GM19395 (cell line): ENCODE measurements at regions not wholly inside any gene's neighbourhood (a gene's known extent, or its start where the extent isn't known, plus 50 kb on each side); places are given as distances from the start of the nearest gene placed in this dataset.

ENCODE experiments used
- ATAC-seq: cut with Tn5 transposase; IDR thresholded peaks from one replicate; pipeline ENCODE4 v1.9.1; 2021; ENCODE audit warnings: mild to moderate bottlenecking, moderate library complexity; ENCODE audit not compliant: unreplicated experiment

DNA sequence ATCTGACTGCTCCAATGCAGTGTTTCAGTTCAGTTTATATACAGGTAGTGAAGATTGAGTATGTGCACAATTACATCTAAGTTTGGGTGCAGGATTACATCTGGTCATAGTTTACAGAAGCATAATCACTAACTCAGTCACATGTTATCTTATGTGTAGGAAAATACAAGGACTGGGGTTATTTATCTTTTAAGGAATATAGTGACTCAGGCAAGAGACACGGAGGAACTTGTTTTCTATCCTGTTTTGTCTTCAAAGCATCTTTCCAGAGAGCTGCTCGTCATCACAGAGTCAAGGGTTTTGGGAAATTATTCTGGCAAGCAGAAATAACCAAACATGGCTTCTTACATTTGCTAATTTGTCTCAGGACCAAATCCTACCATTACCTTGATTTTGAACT lies 1371.5 kb upstream of the TMEFF2 start:
- ATAC-seq, result no peak

DNA sequence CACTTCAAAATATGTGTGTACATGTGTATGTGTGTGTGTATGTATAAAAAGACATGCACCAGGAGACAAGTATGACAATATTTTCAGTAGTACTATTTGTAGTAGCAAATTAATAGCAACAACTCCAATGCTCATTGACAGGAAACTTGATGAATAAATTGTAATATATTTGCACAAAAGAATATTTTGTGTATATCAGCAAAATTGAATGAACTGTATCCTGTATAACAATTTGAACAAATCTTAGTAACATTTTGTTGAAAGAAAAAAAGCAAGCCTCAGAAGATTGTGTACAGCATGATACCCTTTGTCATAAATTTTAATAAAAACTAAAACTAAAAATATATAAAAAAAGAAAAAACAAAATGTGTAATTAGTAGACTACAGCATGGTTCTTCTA lies 1367.3 kb upstream of the TMEFF2 start:
- ATAC-seq, result no peak

DNA sequence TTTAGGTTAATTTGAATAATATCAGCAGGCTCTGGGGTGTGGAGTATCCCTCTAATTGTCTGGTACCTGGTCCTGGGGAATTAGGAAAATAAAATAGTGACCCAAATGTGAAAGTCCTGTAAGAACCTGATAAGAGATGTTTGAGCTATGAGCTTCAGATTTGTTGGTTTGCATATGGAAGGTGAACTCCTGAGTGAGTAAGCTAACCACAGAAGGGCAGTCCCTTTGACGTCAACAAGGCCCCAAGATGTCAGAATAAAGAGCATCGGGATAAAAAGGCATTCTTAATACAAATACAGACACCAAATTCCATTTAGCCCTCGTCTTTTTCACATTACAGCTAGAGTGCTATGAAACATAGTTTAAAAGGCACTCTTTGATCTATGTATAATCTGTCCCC lies 1366.3 kb upstream of the TMEFF2 start:
- no peak for ATAC-seq

DNA sequence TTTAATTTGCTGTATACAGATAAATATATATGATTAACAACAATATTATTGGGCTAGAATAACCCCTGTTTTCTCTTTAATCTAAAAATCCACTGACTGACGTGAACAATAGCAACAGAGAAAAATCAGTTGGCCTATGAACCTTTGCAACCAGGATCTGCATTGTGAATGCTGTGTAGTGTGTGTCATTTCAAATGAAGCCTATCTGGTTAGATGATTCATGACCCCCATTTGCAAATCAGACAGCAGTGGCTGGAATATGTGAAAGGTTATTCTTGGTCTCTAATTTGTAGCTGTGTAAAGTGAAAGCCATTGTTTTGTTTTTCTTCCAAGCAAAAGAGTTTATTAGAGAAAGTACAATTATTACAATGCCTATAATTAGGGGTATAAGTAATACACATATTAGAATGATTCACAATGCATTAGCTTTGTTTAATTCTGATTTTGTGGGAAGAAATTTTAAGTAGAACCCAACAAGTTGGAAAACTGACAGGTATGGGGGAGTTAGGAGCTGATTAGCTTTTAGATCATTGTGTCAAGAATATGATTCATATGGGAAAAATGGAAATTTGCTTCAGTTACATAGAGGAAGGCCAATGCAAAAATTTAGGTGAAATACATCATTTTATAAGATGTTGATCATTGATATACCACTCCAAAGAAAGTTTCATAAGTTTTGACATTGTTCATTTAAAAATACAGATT lies 1362.2 kb upstream of the TMEFF2 start:
- ATAC-seq, result no peak

DNA sequence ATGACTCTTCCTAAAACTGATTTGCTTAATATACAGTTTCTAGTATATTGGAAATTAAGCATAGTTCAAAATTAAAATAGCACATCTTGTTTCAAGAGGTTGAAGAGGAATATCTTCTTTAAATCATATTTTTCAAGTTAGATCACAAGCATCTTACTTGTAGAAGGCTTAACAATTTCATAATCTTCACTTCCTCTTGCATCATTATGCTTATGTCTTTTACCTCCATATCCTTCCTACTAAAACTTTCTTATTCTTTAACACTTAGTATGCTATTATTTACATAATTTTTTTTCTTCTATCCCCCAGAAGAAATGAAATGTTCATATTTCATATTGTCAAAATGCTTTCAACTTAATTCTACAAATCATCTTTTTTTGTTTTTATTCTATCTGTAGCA lies 1354.9 kb upstream of the TMEFF2 start:
- ATAC-seq, result no peak

DNA sequence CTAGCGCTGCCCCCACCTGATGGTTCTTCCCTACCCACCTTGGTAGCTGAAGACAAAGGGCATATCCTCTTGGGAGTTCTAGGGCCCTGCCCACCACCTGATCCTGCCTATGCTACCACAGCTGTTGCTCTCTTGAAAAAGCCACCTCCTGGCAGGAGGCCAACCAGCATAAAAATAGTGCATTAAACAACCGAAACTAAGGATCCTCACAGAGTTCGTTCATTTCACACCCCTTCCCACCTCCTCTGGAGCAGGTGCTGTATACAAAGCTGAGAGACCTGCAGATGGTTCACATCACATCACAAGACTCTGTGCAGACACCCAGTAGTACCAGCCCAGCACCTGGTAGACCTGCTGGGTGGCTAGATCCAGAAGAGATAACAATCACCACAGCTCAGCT lies 1348.0 kb upstream of the TMEFF2 start:
- peak; percentile 43 for ATAC-seq

DNA sequence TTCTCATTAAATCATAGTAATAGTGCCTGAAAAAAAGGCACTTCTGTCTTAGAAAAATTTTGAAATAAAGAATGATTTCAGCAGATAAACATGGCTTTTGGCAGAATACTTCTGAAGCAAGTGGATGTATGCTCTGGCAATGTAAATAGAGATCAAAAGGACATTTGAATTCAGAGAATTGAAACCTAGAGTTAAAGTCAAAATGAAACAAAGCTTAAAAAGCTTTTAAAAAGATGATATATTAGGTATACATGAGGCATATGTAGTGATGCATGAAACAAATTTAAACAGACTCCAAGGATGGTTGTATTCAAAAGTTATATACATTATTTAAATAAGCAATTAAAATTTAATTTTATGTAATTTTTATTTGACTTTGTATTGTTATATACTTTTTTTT lies 1344.5 kb upstream of the TMEFF2 start:
- peak; percentile 93 for ATAC-seq

DNA sequence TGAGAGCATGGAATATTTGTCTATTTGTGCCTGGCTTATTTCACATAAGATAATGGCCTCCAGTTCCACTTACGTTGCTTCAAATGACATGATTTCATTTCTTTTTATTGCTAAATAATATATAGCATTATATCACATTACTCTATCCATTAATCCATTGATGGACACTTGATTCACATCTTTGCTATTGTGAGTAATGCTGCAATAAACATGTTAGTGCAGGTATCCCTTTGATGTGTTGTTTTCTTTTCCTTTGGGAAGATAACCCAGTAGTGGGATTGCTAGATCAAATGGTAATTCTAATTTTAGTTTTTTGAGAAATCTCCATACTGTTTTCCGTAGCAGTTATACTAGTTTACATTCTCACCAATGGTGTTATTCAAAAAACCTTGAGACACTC lies 1343.3 kb upstream of the TMEFF2 start:
- ATAC-seq, result no peak

DNA sequence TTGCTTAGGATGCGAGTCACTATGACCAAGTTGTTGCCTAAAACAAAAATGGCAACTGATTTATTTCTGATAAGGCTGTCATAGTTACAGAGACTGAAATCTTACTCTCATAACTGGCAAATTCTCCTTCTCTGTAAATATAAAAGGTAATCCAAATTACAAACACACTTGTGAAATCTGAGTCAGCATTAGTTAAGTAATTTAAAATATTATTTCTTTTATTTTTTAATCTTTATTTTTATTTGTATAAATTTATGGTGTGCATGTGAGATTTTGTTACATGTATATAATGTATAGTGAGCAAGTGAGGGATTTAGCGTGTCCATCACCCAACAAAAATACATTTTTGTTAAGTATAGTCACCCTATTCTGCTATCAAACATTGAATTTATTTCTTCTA lies 1342.8 kb upstream of the TMEFF2 start:
- ATAC-seq, result no peak

DNA sequence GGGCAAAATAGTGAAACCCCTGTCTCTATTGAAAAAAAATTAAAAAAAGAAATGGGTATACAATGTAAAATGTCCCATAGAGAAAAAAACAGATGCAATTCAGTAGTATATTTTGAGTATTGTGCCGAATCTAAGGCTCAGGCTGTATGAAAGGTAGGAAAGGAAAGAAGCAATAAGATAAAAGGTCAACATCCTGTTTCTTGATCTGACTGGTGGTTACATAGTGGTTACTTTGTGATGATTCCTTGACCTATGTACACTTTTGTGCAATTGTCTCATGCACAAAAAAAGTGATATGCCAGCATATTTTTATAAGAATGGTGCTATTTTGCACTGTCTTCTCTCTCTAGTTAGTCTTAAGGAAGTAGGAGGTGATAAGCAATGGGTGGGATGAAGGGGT lies 1333.7 kb upstream of the TMEFF2 start:
- ATAC-seq, result no peak

DNA sequence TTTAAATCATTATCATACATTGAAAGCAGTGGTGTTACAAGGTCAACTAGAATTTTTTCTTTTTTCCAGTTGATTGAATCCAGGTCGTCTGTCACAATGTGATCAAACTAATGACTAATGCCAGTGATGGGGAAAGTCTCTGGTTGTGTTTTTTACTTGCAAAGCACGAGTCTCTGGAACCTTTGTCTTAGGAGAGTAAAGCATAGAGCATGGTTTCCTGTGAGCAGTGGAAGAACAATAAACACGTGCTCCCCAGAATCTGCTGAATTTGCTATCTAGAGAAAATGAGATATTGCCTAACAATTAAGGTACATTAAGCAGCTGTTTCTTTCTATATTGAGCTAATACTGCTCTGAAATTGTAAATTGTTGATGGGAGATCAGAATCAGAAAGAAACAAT lies 1332.4 kb upstream of the TMEFF2 start:
- ATAC-seq, result no peak

DNA sequence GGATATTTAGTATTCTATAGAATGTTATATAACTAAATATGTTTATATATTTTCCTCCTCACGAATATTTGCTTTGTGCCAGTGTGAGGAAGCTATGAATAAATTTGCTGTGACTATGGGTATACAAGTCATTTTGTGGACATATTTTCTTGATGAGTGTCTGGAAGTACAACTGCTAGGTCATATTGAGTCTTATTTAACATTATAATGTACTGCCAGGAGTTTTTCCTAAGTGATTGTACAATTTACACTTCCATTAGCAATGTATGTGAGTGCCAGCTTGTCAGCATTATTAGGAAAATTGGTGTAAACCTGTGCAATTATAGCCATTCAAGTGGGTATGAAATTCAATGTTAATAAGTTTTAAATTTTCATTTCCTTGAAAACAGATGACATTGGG lies 1328.9 kb upstream of the TMEFF2 start:
- ATAC-seq, result no peak

DNA sequence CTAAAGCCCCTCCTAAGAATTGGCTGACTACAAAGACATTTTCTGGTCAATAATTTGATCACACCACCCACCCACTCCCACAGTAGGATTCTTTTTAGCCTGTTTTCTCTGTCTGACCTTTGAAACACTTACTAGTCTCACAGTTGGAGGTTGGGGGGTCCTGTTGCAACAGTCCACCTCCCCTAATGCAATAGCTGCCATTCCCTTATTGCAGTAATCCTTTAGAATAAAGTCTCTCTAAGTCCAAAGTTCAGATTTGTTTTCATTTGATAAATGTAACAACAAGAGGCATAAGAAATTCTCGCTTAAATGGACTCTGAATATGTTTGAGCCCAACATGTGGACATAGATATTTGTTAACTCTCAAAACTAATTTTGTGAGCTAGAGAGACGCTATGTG lies 1326.8 kb upstream of the TMEFF2 start:
- ATAC-seq, result no peak

DNA sequence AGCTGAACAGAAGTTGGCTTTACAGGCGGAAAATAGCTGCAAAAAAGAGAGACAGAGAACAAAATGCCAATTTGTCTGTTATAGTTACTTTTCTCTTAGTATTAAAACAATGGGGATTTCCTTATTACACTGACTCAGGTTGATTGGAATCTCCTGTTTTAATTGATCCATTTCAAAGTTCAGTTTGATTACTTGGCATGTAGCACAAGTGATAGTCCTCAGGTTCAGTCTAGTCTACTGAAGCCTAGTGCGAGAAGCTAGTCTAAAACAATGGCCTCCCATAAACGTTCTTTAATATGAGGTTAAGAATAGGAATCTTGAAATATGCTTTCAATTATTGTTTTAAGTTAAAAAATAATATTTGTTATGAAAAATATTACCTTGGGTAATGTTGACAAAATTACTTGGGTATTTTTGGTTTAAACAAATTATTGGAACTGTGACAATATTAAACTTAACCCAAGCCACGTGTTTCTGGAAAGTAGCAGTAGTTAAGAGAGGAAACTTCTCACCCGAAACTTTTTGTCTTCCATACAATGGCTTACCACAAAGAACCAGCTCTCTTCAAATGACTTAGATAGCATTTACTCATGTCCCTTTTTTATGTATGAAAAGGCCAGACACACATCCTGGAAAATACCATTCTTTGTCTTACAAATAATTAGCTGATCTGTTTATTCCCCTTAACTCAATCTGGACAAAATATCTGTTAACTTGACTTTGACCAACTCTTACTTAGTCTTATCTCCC lies 1326.2 kb upstream of the TMEFF2 start:
- no peak for ATAC-seq

DNA sequence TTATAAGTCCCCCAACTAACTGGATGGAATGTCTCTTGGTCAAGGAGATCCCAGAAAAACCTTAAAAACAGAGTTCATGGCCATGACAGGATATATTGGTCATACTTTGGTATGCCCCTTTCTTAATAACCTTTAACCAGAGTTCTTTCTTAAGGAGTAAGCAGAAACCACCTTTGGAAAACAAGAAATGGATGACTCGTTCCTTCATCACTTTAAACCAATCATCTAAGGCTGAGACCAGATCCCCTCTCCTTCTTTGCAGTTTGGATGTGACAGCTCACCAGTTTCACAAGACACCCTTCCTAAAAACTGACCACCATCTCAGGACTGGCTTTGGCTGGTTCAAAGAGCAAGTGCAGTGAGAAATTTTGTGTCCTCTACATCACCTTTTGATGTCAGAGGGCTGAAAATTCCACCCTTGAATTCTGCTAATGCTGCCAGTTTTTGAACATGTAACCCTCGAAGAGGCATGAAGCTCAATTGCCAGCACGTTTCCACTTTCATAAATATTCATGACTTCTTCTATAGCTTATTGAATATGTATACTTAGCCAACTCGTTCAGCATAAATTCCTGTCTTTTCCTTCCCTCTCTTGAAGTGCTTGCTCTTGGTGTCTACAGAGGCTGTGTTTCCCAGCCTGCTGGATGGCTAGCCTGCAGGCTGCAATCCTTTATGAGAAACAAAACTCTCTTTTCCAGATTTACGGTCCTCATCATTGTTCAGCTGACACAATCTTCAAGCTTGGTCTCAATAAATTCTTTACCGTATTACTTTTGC lies 1323.5 kb upstream of the TMEFF2 start:
- ATAC-seq, result no peak

DNA sequence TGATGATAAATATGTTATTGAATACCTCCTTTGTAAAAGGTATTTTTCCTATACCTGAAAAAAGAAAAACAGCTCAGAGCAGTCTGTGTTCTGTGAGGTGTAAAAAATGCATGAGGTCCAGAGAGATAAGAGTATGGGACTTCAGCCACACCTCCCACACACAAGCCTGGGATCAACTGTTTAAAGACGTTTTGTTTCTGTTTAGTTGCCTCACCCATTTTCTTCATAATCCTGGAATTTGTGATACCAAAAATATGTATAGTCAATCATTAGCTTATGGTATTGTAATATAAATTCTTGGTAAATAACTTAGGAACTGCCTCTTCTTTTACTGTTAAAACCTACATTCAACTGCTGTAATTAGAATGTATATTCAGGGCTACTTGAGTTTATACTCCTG lies 1322.9 kb upstream of the TMEFF2 start:
- no peak for ATAC-seq

DNA sequence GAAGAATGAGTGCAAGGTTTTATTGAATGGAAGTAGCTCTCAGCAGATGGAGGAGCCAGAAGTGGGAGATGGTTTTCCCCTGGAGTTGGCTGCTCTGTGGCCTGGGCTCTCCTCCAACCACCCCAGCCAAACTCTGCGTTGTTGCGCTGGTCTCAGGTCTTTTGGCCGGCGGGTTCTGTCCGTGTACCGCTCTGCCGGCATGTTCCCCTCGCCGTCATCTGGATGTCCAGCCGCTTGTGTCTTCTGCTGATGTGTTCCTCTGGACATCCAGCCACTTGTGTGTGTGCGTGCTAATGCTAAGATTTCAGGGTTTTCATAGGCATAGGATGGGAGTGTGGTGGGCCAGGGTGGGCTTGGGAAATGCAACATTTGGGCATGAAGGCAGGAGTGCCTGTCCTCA lies 1311.3 kb upstream of the TMEFF2 start:
- no peak for ATAC-seq

DNA sequence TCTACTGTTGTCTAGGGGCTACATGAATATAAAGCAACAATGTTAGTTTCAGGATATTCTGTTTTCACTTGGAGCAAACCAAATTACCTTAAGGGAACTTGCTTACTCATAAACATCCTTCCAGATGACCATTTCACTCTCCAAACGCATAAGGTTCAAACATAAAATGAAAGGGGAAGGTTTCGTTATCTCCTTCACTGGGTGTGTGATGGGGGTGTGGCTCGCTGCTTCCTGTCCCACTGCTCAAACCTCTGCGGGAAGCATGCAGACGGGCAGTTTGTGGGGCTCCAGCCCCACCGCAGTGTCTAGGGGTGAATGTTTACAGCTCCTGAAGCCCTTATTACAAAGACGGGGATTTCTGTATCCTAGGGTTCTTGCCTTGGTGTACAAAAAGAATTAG lies 1310.9 kb upstream of the TMEFF2 start:
- no peak for ATAC-seq

DNA sequence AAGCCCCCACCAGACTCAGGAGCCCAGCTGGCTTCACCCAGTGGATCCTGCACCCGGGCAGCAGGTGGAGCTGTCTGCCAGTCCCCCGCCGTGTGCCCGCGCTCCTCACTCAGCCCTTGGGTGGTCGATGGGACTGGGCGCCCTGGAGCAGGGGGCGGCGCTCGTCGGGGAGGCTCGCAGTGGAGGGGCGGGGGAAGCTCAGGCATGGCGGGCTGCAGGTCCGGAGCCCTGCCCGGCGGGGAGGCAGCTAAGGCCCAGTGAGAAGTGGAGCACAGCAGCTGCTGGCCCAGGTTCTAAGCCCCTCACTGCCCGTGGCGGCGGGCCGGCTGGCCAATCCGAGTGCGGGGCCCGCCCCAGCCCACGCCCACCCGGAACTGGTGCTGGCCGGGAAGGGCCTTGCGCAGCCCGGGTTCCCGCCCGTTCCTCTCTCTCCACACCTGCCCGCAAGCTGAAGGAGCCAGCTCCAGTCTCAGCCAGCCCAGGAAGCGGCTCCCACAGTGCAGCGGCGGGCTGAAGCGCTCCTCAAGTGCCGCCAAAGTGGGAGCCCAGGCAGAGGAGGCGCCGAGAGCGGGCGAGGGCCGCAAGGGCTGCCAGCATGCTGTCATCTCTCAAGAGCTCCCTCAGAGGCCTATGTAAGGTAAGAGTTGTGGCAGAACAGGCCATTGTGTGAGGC lies 1307.8 kb upstream of the TMEFF2 start:
- ATAC-seq, result no peak

DNA sequence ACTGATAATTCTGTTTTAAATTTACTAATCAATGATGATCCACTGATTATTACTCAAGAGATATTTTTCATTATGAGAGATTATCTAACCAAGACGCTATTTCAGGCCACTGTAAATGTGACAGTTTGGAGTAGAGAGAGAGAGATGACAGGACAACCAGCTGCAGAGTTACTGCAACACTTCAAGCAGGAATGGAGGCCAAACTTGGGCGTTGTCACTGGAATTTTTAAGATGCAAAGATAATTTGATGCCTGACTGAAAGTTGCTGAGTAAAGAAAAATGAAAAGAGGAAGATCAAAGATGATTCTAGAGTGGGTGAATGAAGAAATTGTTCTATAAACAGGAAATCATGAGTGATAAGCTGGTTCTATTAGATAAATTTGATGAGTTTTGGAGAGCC lies 1302.1 kb upstream of the TMEFF2 start:
- no peak for ATAC-seq

DNA sequence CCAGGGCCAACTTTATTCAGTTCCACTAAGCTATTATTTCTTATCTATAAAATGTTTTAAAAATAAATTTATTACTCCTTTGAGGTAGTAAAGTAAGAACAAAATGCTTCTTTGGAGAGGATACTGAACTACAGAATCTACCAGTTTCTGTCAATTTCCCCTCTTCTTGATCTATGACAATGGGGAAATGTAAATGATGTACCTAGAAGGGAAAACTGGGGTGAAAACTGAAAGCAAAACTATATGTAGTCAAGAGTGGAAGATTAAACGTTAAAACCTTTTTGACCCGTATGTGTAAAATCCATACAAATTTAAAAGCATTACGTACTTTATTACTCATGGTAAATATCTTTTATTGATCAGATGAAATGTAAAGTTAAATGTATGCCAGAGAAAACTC lies 1287.8 kb upstream of the TMEFF2 start:
- ATAC-seq, result peak; percentile 98
